ENCODE measurements at regions not wholly inside any gene's neighbourhood (a gene's known extent, or its start where the extent isn't known, plus 50 kb on each side); places are given as distances from the start of the nearest gene placed in this dataset.
A peak's percentile ranks its signal among the peaks of the same experiment; 100 is the strongest.
"Not testable (repeated sequence)": the region's sequence is repeated elsewhere in the genome, so short reads cannot be mapped to it uniquely, and the experiment has no call there.

DNA sequence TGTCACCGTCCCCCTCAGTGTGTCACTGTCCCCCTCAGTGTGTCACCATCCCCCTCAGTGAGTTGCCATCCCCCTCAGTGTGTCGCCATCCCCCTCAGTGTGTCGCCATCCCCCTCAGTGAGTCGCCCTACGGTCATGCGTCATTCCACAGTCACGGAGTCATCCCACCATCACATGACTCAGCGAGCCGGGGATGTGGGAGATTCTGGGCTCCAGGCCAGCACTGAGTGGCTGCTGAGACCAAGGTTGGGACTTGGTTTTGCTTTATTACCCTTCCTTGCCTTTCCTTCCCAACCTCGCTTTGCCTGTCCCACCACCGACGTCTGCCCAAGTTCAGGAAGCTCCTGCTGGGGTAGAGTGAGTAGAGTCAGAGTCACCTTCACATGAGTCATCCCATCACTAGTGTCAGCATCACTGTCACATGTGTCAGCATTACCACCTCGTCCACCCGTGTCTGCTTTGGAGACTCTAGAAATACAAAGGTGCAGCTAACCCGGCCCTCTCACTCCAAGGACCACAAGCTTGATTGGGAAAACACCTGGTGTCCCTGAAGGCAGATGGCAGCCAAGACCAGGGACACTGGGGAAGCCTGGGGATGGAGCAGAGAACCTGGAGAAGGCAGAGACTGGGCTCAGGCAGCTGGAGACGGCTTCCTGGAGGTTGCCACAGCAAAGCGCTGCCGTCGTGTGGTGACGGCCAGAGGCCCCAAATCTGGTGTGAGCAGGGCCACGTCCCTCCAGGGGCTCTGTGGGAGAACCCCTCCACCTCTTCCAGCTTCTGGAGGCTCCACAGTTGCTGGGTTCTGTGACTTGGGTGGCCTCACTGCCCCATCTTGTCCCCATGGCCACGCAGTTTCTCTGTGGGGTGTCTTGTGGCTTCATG lies 485.2 kb upstream of the SALL3 start:
- DNase-seq = no peak

DNA sequence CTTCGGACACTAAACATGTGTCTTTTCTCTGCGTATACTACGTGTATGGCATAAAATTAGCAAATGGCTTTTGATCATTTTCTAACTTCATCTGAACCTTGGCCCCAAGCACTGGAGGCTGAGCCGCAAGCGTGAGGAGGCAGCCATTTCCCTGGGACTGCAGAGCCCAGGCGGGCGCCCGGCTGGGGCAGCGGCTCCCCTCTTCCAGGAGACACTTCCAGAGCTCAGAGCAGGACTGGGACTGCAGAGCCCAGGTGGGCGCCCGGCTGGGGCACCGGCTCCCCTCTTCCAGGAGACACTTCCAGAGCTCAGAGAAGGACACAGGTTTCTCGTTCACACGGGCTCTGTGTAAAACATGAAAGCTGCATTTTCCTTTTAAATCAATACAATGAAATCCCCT lies 484.1 kb upstream of the SALL3 start:
- DNase-seq = no peak

DNA sequence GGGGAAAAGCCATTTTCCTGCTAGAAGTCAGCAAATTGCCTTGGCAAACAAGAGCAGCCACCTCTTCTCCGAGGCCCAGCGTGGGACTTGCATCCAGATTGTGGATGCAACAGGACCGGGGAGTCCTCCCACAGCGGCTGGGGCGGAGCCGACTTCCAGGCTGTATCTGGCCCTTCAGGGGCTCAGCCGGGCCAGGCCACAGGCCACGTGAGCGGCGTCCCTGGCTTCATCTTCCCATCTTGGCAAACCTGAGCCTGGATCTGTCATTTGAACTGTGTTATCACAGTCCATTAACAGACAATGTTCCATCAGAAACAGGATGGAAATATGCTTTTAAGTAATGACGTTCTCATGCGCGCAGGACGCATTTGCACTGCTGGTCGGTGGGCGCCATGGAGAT lies 483.5 kb upstream of the SALL3 start:
- no peak for DNase-seq

- DNase-seq = no peak
Measured at GRCh38 chr18:78497641-78498040, 482.0 kb upstream of the SALL3 start.

DNA sequence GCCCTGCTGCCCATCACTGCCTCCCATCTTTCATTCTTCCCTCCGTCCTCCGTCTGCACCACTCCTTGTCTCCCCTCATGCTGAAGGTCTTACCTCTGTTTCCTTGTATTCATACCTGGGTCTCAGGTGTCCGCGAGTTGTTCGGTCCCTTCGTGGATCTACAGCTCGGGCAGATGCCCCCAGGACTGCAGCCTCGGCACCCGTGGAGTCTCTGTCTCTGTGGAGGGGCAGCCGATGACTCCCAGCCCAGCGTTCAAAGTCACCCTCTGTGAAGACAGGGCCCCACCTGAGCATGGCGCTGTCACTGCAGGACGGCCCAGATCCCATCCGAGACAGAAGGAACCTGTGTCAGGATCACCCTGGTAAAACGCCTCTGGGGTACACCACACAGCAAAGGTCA lies 480.0 kb upstream of the SALL3 start:
- no peak for DNase-seq

- no peak for DNase-seq
Measured at GRCh38 chr18:78501251-78501650, 478.4 kb upstream of the SALL3 start.

DNA sequence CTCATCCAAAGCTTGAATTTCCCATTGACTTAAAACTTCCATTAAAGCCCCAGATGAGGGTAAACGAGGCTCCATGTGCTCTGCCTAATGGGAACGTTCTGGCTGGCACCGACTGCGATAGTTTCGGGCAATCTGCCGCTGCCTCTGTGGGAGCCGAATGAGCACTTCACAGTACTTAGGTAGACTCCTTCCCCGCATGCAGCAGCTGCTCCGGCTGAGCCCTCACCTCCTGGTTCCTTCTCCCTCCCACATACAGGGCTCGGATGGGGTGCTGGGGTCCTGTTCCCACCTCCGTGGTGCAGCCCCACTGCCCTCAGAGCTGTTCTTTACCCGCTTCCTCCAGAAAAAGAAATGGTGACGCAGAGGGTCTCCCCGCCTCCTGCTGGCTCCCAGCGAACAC lies 476.5 kb upstream of the SALL3 start:
- no peak for DNase-seq

DNA sequence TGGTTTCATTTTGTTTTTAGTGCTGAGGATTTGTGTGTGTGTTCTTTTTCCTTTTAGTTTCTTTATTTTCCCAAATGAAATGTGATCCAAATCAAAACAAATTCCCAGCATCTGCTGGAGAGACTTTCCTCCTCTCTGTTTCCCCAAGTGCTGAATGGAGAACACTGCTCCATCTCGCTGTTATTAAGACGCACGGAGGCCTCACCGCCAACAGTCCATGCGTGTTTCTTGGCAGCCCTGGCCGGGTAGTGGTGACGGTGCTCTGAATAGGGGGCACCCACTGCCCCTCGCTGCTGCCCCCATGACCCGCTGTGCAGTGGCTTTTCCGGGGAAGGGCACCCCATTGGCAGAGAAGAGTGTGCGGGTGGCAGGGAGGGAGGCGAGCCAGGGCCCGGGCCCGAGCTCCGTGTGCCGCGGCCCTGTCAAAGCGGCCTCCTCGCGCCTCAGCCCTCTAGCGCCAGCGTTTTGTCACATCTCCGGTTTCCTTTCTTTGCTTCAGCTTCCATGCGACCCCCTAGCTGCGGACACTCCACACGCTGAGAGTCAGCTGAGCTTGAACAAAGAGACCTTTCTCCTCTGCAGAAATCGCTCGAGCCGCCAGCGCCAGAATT lies 473.7 kb upstream of the SALL3 start:
- no peak for DNase-seq

GRCh38 chr18:78507217-78507616 lies 472.4 kb upstream of the SALL3 start:
- DNase-seq = no peak

GRCh38 chr18:78508228-78508824 lies 471.3 kb upstream of the SALL3 start:
- DNase-seq = not testable (repeated sequence)

- no peak for DNase-seq
Measured at GRCh38 chr18:78510091-78510490, 469.5 kb upstream of the SALL3 start.

- DNase-seq = no peak
Measured at GRCh38 chr18:78510636-78511035, 469.0 kb upstream of the SALL3 start.

DNA sequence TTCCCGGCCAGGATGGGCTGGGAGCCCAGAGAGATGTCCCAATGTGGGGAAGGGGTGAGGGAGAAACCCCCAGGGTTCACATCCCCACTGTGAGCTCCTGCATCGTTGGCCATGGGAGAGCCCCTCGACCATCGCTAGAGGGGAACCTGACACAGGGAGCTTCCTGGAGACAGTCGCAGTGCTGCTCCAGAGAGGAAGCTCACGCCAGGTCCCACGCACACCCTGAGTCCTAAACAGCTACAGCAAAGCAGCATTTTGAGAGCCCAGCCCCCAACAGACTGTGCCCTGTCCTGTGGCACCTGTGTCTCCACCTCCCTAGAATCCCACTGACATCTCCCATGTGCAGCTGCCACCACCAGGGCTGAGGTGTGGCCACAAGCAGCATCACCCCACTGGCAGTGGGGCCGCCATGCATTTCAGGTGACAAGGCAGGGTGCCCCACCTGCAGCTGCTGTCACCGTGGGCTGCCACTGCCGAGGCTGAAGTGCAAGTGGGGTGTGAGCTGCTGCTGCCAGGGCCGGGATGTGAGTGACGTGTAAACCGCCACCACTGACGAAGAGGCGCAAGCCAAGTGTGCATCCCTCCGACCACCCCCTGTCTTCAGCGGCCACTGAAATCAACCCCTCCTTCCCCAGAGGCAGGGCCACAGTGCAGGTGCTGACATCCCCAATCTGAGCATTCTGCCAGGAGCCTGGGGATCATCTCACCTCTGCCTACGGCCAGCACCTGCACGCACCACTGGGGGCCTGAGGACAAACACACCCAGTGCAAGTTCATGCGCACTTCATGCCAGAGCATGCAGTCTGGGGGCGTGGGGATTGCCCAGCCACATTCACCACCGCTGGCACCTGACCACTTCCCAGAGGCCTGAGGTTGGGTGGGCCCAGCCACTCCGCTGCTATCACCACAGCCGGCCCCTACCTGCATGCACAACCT lies 467.7 kb upstream of the SALL3 start:
- peak; percentile 29 for DNase-seq

- DNase-seq = no peak
Measured at GRCh38 chr18:78514910-78515670, 464.5 kb upstream of the SALL3 start.

GRCh38 chr18:78517328-78517727 lies 462.3 kb upstream of the SALL3 start:
- DNase-seq = no peak

DNA sequence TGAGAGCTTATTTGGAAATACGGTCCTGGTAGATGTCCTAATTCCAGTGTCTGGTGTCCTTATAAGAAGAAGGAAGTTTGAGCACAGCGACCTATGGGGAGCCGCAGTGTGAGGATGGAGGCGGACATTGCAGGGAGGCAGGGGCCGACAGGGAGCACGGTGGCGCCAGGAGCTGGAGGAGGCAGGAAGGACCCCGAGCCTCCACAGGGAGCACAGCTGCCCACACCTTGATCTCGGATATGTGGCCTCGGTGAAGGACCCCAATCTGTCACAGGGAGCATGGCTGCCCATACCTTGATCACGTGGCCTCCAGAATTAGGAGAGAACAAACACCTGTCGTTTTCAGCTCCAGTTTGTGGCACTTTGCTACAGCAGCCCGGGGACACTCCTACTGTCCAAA lies 461.6 kb upstream of the SALL3 start:
- no peak for DNase-seq

DNA sequence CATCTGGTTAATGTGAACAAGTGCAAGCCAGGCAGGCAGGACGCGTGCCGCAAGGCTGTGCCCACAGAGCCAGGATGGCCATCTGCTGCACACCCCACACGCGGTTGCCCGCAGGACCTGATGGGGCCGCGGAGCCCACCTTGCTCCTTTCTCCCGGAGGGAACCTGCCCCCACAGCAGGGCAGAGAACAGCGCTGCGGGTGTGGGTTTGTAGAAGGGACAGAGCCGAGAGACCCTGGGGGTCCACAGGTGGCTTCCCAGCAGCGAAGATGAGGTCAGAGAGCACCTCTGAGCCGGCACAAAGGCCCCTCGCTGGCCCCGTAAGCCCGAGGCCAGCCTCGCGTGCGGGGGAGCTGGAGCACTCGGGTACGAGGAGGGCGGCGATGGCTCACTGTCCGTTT lies 460.8 kb upstream of the SALL3 start:
- DNase-seq = no peak

GRCh38 chr18:78519394-78520062 lies 460.1 kb upstream of the SALL3 start:
- no peak for DNase-seq

DNA sequence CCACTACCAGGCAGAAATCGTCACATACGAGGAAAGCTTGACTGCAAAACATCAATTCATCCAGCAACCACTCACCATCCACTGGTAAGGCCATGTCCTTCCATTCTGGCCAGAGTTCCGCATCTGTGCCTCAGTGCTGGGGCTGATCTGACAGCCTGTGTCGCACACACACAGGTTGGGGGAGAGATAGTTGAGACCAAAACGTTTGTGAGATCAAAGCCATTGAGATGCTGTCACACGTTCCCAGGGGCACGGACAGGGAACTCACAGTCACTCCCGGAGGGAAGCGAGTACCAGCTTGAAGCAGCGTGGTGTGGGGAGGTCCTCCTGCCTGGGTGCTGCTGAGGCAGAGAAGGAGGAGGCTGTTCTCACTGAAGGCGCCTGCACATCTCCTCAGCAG lies 458.5 kb upstream of the SALL3 start:
- no peak for DNase-seq

GRCh38 chr18:78521744-78522143 lies 457.9 kb upstream of the SALL3 start:
- DNase-seq = no peak

DNA sequence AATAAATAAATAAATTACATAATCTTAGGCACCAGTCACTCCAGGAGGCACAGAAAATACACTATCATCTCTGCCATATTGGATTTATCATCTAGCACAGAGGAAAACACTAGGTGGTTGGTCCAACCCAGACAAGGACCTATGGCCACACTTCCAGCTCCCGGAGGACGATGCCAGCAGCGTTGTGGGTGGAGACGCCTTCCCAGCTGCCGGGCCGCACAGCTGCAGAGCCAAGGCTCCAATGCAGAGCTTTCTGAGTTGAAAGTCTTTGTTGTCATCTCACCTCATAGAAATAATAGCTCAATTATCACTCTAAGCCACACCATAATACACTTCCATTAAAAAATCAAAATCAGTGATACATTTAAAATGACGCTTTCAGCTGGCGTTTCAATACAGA lies 457.1 kb upstream of the SALL3 start:
- DNase-seq = no peak

DNA sequence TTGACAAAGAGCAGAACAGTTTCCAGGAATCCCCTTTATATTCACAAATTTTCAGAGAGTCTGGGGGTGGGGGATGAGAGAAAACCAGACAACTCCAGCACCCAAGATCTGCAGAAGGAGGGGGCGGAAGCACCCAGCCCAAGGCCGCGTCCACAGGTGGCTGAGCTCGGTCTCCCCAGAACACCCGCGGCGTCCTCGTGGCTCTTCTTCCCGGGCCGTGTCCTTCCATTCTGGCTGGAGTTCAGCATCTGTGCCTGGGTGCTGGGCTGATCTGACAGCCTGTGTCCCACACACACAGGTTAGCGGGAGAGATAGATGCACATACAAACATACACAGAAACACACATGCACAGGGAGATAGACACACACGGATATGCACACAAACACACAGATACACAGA lies 455.8 kb upstream of the SALL3 start:
- no peak for DNase-seq
